ENCODE measurements at regions not wholly inside any gene's neighbourhood (a gene's known extent, or its start where the extent isn't known, plus 50 kb on each side); places are given as distances from the start of the nearest gene placed in this dataset.

- no peak overlapping the region for H3K27ac ChIP-seq
- TF ChIP-seq ZFX (IDR thresholded peaks at IDR 0.05) (no peak), CTCF (conservative IDR thresholded peaks at IDR 0.05) (no peak)
Observed at GRCh38 chr2:180227461-180227860, 220.4 kb upstream of the CWC22 start.

- no peak overlapping the region for H3K27ac ChIP-seq
- TF ChIP-seq CTCF (conservative IDR thresholded peaks at IDR 0.05) = no peak
- no peak for TF ChIP-seq ZFX (IDR thresholded peaks at IDR 0.05)
Observed at GRCh38 chr2:180225118-180225517, 218.0 kb upstream of the CWC22 start.

GRCh38 chr2:180222644-180223043 lies 215.5 kb upstream of the CWC22 start:
- H3K27ac ChIP-seq = no peak overlapping the region
- TF ChIP-seq ZFX (IDR thresholded peaks at IDR 0.05) = no peak

- H3K27ac ChIP-seq = no peak overlapping the region
- TF ChIP-seq ZFX (IDR thresholded peaks at IDR 0.05) (no peak), CTCF (conservative IDR thresholded peaks at IDR 0.05) (no peak)
Observed at GRCh38 chr2:180219491-180219890, 212.4 kb upstream of the CWC22 start.

- no peak overlapping the region for H3K27ac ChIP-seq
- TF ChIP-seq CTCF (conservative IDR thresholded peaks at IDR 0.05) = no peak
Observed at GRCh38 chr2:180208841-180209240, 201.7 kb upstream of the CWC22 start.

GRCh38 chr2:180205621-180206235 lies 198.6 kb upstream of the CWC22 start:
- H3K27ac ChIP-seq = no peak overlapping the region
- TF ChIP-seq ZFX (IDR thresholded peaks at IDR 0.05) (no peak), CTCF (conservative IDR thresholded peaks at IDR 0.05) (no peak)

GRCh38 chr2:180203972-180204371 lies 196.9 kb upstream of the CWC22 start:
- no peak overlapping the region for H3K27ac ChIP-seq
- no peak for TF ChIP-seq ZFX (IDR thresholded peaks at IDR 0.05)
- TF ChIP-seq CTCF (conservative IDR thresholded peaks at IDR 0.05) = no peak

GRCh38 chr2:180202467-180202951 lies 195.4 kb upstream of the CWC22 start:
- no peak overlapping the region for H3K27ac ChIP-seq
- no peak for TF ChIP-seq CTCF (conservative IDR thresholded peaks at IDR 0.05)
- no peak for TF ChIP-seq ZFX (IDR thresholded peaks at IDR 0.05)

Measured in C4-2B (cell line).